HepG2 (cell line): ENCODE measurements at regions not wholly inside any gene's neighbourhood (a gene's known extent, or its start where the extent isn't known, plus 50 kb on each side); places are given as distances from the start of the nearest gene placed in this dataset.
A peak's percentile ranks its signal among the peaks of the same experiment; 100 is the strongest.

Experiments used
- ASH2L ChIP-seq: fragments of 300-600, 200-600 bp; sonication (generic); IDR thresholded peaks from 2 replicates; pipeline ENCODE4 v1.7.0; 2017; ENCODE audit warnings: low read depth, mild to moderate bottlenecking, moderate library complexity, mixed read lengths, low read length; ENCODE audit not compliant: insufficient read length
- FOSL1 ChIP-seq: sonication (generic); formaldehyde crosslinking; IDR thresholded peaks from 2 replicates; pipeline ENCODE4 v1.9.0; 2021; ENCODE audit warnings: missing genetic modification reagents, borderline replicate concordance
- FOXK2 ChIP-seq: fragments of 450-650 bp; IDR thresholded peaks from 2 replicates; pipeline ENCODE4 v1.6.1; 2016
- HOXA3 ChIP-seq: sonication (generic); formaldehyde crosslinking; IDR thresholded peaks from 2 replicates; pipeline ENCODE4 v1.5.0; 2020; ENCODE audit warnings: missing genetic modification reagents
- IKZF1 ChIP-seq: fragments of 450-650 bp; IDR thresholded peaks from 2 replicates; pipeline ENCODE4 v1.7.1; 2016
- KLF11 ChIP-seq: IDR thresholded peaks from 2 replicates; pipeline ENCODE4 v1.6.1; 2016; ENCODE audit warnings: missing compliant biosample characterization
- NFE2L1 ChIP-seq: sonication (generic); formaldehyde crosslinking; IDR thresholded peaks from 2 replicates; pipeline ENCODE4 v1.4.0; 2020; ENCODE audit warnings: missing genetic modification reagents, mild to moderate bottlenecking, borderline replicate concordance
- NR2F6 ChIP-seq, 2 experiments: IDR thresholded peaks; 2 replicates each; pipeline ENCODE4 v1.6.1; 2016; ENCODE audit warnings: antibody characterized with exemption in 1 of 2, mild to moderate bottlenecking in 1 of 2
- PHF8 ChIP-seq: sonication (generic); formaldehyde crosslinking; IDR thresholded peaks from 2 replicates; pipeline ENCODE4 v1.5.0; 2020; ENCODE audit warnings: missing genetic modification reagents
- SALL1 ChIP-seq: sonication (generic); formaldehyde crosslinking; IDR thresholded peaks from 2 replicates; pipeline ENCODE4 v1.8.0; 2022; ENCODE audit warnings: mild to moderate bottlenecking, missing genetic modification reagents
- U2AF1 ChIP-seq: fragments of 200-400 bp; formaldehyde crosslinking; optimal IDR thresholded peaks from 2 replicates; pipeline ENCODE3; 2017; ENCODE audit warnings: mild to moderate bottlenecking, low read depth, low read length
- ZNF496 ChIP-seq: sonication (generic); formaldehyde crosslinking; IDR thresholded peaks from 2 replicates; pipeline ENCODE4 v1.8.1; 2023; ENCODE audit warnings: mild to moderate bottlenecking, moderate library complexity, missing genetic modification reagents; ENCODE audit not compliant: insufficient replicate concordance
- ZNF776 ChIP-seq: sonication (generic); formaldehyde crosslinking; IDR thresholded peaks from 2 replicates; pipeline ENCODE4 v1.4.0; 2020; ENCODE audit warnings: mild to moderate bottlenecking, missing genetic modification reagents
- ZNF850 ChIP-seq: sonication (generic); formaldehyde crosslinking; conservative IDR thresholded peaks from 2 replicates; pipeline ENCODE4 v1.9.0; 2021; ENCODE audit warnings: mild to moderate bottlenecking, missing genetic modification reagents
- TF ChIP-seq, protein P1 (sequence below): sonication (generic); formaldehyde crosslinking; IDR thresholded peaks from 2 replicates; pipeline ENCODE4 v1.4.0; 2020; ENCODE audit warnings: mild to moderate bottlenecking, low read depth, missing genetic modification reagents
- TF ChIP-seq, protein P2 (sequence below): IDR thresholded peaks from 2 replicates; pipeline ENCODE4 v1.6.1; 2016; ENCODE audit warnings: low read depth, borderline replicate concordance
- TF ChIP-seq, protein P3 (sequence below): IDR thresholded peaks from 2 replicates; pipeline ENCODE4 v1.6.1; 2016; ENCODE audit warnings: missing biosample characterization, missing genetic modification reagents, low read depth
- TF ChIP-seq, protein P4 (sequence below): sonication (generic); IDR thresholded peaks from 2 replicates; pipeline ENCODE4 v1.6.1; 2016; ENCODE audit warnings: low read depth, borderline replicate concordance
- TF ChIP-seq, protein P5 (sequence below): IDR thresholded peaks from 2 replicates; pipeline ENCODE4 v1.6.1; 2016
- TF ChIP-seq, protein P6 (sequence below): sonication (generic); formaldehyde crosslinking; IDR thresholded peaks from 2 replicates; pipeline ENCODE4 v1.8.0; 2022; ENCODE audit warnings: missing genetic modification reagents, mild to moderate bottlenecking, moderate library complexity, borderline replicate concordance
- TF ChIP-seq, protein P7 (sequence below): sonication (generic); formaldehyde crosslinking; IDR thresholded peaks from 2 replicates; pipeline ENCODE4 v1.8.0; 2022; ENCODE audit warnings: missing genetic modification reagents, mild to moderate bottlenecking, inconsistent platforms, borderline replicate concordance

DNA sequence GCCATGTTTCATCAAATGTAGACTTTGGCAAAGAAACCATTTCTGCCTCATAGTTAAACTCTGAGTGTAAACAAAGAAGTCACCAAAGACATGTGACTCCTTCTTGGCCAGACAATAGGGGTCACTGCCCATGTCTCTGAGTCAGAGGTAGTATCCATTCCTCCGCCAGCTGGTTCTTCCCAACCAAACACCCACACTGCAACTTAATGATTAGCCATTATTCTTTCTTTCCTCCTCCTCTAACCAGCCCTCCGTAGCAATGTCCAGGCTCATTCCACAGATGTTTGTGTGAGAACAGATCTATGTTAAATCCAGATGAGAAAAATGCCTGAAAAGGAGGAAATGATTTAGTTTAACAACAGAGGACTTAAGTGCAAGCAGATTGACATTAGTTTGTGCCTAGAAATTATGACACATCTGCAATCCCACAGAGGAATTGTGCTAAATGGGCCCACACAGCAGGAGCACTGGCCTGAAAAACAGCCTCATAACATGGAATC, 127.9 kb upstream of the SH3BP4 start (continued):
- TF ChIP-seq, protein P1, sequence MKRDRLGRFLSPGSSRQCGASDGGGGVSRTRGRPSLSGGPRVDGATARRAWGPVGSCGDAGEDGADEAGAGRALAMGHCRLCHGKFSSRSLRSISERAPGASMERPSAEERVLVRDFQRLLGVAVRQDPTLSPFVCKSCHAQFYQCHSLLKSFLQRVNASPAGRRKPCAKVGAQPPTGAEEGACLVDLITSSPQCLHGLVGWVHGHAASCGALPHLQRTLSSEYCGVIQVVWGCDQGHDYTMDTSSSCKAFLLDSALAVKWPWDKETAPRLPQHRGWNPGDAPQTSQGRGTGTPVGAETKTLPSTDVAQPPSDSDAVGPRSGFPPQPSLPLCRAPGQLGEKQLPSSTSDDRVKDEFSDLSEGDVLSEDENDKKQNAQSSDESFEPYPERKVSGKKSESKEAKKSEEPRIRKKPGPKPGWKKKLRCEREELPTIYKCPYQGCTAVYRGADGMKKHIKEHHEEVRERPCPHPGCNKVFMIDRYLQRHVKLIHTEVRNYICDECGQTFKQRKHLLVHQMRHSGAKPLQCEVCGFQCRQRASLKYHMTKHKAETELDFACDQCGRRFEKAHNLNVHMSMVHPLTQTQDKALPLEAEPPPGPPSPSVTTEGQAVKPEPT (CRISPR knock-in tag): no peak
- no peak for TF ChIP-seq NFE2L1 (CRISPR knock-in tag)
- no peak for TF ChIP-seq ZNF496
- TF ChIP-seq, protein P2, sequence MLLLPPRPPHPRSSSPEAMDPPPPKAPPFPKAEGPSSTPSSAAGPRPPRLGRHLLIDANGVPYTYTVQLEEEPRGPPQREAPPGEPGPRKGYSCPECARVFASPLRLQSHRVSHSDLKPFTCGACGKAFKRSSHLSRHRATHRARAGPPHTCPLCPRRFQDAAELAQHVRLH (CRISPR knock-in tag): no peak
- TF ChIP-seq, protein P3, sequence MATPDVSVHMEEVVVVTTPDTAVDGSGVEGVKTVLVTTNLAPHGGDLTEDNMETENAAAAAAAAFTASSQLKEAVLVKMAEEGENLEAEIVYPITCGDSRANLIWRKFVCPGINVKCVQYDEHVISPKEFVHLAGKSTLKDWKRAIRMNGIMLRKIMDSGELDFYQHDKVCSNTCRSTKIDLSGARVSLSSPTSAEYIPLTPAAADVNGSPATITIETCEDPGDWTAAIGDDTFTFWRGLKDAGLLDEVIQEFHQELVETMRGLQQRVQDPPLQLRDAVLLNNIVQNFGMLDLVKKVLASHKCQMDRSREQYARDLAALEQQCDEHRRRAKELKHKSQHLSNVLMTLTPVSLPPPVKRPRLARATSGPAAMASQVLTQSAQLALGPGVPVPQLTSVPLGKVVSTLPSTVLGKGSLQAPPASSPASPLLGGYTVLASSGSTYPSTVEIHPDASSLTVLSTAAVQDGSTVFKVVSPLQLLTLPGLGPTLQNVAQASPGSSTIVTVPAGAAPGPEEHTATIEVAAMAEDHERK (CRISPR knock-in tag): no peak
- TF ChIP-seq HOXA3: 0 out of 2 replicates have a peak, but pooled peaks have one; percentile 27
- TF ChIP-seq FOXK2: peak; percentile 70
- TF ChIP-seq, protein P4, sequence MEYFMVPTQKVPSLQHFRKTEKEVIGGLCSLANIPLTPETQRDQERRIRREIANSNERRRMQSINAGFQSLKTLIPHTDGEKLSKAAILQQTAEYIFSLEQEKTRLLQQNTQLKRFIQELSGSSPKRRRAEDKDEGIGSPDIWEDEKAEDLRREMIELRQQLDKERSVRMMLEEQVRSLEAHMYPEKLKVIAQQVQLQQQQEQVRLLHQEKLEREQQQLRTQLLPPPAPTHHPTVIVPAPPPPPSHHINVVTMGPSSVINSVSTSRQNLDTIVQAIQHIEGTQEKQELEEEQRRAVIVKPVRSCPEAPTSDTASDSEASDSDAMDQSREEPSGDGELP: peak; percentile 84
- no peak for TF ChIP-seq U2AF1
- no peak for TF ChIP-seq IKZF1
- peak; percentile 30 for TF ChIP-seq SALL1 (CRISPR knock-in tag)
- TF ChIP-seq PHF8 (CRISPR knock-in tag): no peak
- TF ChIP-seq ZNF776 (CRISPR knock-in tag): no peak
- TF ChIP-seq, protein P5, sequence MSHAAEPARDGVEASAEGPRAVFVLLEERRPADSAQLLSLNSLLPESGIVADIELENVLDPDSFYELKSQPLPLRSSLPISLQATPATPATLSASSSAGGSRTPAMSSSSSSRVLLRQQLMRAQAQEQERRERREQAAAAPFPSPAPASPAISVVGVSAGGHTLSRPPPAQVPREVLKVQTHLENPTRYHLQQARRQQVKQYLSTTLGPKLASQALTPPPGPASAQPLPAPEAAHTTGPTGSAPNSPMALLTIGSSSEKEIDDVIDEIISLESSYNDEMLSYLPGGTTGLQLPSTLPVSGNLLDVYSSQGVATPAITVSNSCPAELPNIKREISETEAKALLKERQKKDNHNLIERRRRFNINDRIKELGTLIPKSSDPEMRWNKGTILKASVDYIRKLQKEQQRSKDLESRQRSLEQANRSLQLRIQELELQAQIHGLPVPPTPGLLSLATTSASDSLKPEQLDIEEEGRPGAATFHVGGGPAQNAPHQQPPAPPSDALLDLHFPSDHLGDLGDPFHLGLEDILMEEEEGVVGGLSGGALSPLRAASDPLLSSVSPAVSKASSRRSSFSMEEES (CRISPR knock-in tag): peak; percentile 91
- TF ChIP-seq, protein P6, sequence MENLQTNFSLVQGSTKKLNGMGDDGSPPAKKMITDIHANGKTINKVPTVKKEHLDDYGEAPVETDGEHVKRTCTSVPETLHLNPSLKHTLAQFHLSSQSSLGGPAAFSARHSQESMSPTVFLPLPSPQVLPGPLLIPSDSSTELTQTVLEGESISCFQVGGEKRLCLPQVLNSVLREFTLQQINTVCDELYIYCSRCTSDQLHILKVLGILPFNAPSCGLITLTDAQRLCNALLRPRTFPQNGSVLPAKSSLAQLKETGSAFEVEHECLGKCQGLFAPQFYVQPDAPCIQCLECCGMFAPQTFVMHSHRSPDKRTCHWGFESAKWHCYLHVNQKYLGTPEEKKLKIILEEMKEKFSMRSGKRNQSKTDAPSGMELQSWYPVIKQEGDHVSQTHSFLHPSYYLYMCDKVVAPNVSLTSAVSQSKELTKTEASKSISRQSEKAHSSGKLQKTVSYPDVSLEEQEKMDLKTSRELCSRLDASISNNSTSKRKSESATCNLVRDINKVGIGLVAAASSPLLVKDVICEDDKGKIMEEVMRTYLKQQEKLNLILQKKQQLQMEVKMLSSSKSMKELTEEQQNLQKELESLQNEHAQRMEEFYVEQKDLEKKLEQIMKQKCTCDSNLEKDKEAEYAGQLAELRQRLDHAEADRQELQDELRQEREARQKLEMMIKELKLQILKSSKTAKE (CRISPR knock-in tag): no peak
- peak; percentile 32 for TF ChIP-seq ASH2L
- peak; percentile 13; the same call in 1 of the 2 replicates for TF ChIP-seq FOSL1 (CRISPR knock-in tag)
- TF ChIP-seq NR2F6 (IDR thresholded peaks at IDR 0.05): peak; percentile 70
- TF ChIP-seq NR2F6 (CRISPR knock-in tag; IDR thresholded peaks at IDR 0.05): no peak; the same call in 1 of the 2 replicates
- TF ChIP-seq, protein P7, sequence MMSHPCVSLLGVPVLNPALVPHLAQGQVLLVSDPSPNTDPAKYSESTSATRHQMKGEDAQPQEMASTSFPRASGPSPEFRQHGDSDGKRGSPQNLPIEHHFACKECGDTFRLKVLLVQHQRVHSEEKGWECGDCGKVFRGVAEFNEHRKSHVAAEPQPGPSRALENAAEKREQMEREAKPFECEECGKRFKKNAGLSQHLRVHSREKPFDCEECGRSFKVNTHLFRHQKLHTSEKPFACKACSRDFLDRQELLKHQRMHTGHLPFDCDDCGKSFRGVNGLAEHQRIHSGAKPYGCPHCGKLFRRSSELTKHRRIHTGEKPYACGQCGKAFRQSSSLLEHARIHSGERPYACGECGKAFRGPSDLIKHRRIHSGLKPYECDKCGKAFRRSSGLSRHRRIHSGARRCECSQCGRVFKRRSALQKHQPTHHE (CRISPR knock-in tag): no peak
- no peak for TF ChIP-seq ZNF850 (CRISPR knock-in tag)
- no peak for TF ChIP-seq KLF11 (CRISPR knock-in tag)
